ENCODE measurements at regions not wholly inside any gene's neighbourhood (a gene's known extent, or its start where the extent isn't known, plus 50 kb on each side); places are given as distances from the start of the nearest gene placed in this dataset.

DNA sequence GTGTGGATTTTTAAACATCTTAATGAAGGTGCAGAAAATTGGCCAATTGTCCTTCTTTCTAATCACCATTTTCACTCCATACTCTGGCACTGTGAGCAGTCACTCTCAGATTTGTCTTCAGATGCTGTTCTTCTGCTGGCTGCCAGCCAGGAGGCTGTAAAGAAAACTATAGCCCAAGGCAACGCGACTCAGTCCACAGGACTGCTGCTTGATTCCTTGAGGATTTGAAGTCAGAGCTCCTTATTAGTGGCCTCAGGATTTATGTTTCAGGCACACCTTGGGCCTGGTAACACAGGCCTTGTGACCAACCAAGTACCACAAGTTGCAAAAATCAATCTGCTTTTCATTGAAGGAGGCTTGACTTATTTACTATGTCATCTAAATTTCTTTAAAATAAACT is 342.6 kb downstream of the GPM6A start:
- Histone ChIP-seq H3K4me2 (no peak overlapping the region), H2AFZ (no peak overlapping the region; the same call in 1 of the 2 replicates), H3K27me3 (ENCODE audit: insufficient read depth) (no peaks in the 10 kb centered on the region), H3K27ac (ENCODE audit: low read depth) (no peak overlapping the region), H3K4me1 (ENCODE audit: insufficient read depth) (no peaks in the 10 kb centered on the region), H4K20me1 (replicated peaks; ENCODE audit: insufficient read depth) (no peaks in the 10 kb centered on the region), H3F3A (replicated peaks; ENCODE audit: low read depth) (no peaks in the 10 kb centered on the region), H3K9me2 (ENCODE audit: insufficient read depth) (no peaks in the 10 kb centered on the region), H3K4me3 (no peak overlapping the region), H3K79me2 (replicated peaks; ENCODE audit: insufficient read depth) (no peaks in the 10 kb centered on the region), H3K36me3 (ENCODE audit: insufficient read depth) (no peaks in the 10 kb centered on the region)
- H3K27ac Mint-ChIP-seq = no peak overlapping the region
- no peak for TF ChIP-seq EZH2phosphoT487 (IDR thresholded peaks at IDR 0.05; ENCODE audit: unreplicated experiment)
- TF ChIP-seq STAT1 (IDR thresholded peaks at IDR 0.05; ENCODE audit: unreplicated experiment) = no peak
- peaks cover 37% of the 10 kb centered on the region for H3K9me3 Mint-ChIP-seq
- H3K36me3 Mint-ChIP-seq (ENCODE audit: low read depth) = peaks cover 22% of the 10 kb centered on the region
- ATAC-seq (no peak), DNase-seq (ENCODE audit: low spot score) (no peak)
- H3K4me1 Mint-ChIP-seq = no peaks in the 10 kb centered on the region
- peaks cover 5% of the 10 kb centered on the region for H3K27me3 Mint-ChIP-seq (ENCODE audit: insufficient read depth, low read depth, poor library complexity)
- no peak overlapping the region for H3K4me3 Mint-ChIP-seq

DNA sequence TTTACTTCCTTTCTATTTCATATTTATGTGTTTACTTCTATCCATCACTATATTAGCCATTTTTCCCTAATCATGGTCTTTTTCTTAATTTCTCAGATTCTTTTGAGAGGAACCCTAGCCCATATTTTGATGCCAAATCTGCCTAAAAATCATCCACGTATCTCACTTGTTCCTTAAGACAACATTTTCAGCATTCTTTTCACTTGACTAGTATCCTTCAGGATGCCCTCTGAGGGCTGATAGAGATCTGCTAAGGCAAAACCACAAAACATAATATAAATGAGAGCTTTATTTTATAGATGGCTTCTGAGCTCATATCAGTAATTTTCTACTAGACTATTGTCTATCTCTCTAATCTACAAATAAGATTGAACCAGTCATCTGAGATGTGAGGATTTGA is 341.9 kb downstream of the GPM6A start:
- DNase-seq (ENCODE audit: low spot score) (no peak), ATAC-seq (no peak)
- Histone ChIP-seq H3K4me2 (no peak overlapping the region), H3K4me1 (ENCODE audit: insufficient read depth) (no peaks in the 10 kb centered on the region), H3K27me3 (ENCODE audit: insufficient read depth) (no peaks in the 10 kb centered on the region), H3K4me3 (no peak overlapping the region), H3K9me2 (ENCODE audit: insufficient read depth) (no peaks in the 10 kb centered on the region), H3F3A (replicated peaks; ENCODE audit: low read depth) (no peaks in the 10 kb centered on the region), H3K27ac (ENCODE audit: low read depth) (no peak overlapping the region), H3K36me3 (ENCODE audit: insufficient read depth) (no peaks in the 10 kb centered on the region), H4K20me1 (replicated peaks; ENCODE audit: insufficient read depth) (no peaks in the 10 kb centered on the region), H2AFZ (no peak overlapping the region), H3K79me2 (replicated peaks; ENCODE audit: insufficient read depth) (no peaks in the 10 kb centered on the region)
- Mint-ChIP-seq H3K9me3 (peaks cover 36% of the 10 kb centered on the region), H3K4me1 (no peaks in the 10 kb centered on the region), H3K4me3 (no peak overlapping the region), H3K27ac (no peak overlapping the region), H3K27me3 (ENCODE audit: insufficient read depth, low read depth, poor library complexity) (peaks cover 5% of the 10 kb centered on the region), H3K36me3 (ENCODE audit: low read depth) (peaks cover 21% of the 10 kb centered on the region)
- TF ChIP-seq, protein P1, sequence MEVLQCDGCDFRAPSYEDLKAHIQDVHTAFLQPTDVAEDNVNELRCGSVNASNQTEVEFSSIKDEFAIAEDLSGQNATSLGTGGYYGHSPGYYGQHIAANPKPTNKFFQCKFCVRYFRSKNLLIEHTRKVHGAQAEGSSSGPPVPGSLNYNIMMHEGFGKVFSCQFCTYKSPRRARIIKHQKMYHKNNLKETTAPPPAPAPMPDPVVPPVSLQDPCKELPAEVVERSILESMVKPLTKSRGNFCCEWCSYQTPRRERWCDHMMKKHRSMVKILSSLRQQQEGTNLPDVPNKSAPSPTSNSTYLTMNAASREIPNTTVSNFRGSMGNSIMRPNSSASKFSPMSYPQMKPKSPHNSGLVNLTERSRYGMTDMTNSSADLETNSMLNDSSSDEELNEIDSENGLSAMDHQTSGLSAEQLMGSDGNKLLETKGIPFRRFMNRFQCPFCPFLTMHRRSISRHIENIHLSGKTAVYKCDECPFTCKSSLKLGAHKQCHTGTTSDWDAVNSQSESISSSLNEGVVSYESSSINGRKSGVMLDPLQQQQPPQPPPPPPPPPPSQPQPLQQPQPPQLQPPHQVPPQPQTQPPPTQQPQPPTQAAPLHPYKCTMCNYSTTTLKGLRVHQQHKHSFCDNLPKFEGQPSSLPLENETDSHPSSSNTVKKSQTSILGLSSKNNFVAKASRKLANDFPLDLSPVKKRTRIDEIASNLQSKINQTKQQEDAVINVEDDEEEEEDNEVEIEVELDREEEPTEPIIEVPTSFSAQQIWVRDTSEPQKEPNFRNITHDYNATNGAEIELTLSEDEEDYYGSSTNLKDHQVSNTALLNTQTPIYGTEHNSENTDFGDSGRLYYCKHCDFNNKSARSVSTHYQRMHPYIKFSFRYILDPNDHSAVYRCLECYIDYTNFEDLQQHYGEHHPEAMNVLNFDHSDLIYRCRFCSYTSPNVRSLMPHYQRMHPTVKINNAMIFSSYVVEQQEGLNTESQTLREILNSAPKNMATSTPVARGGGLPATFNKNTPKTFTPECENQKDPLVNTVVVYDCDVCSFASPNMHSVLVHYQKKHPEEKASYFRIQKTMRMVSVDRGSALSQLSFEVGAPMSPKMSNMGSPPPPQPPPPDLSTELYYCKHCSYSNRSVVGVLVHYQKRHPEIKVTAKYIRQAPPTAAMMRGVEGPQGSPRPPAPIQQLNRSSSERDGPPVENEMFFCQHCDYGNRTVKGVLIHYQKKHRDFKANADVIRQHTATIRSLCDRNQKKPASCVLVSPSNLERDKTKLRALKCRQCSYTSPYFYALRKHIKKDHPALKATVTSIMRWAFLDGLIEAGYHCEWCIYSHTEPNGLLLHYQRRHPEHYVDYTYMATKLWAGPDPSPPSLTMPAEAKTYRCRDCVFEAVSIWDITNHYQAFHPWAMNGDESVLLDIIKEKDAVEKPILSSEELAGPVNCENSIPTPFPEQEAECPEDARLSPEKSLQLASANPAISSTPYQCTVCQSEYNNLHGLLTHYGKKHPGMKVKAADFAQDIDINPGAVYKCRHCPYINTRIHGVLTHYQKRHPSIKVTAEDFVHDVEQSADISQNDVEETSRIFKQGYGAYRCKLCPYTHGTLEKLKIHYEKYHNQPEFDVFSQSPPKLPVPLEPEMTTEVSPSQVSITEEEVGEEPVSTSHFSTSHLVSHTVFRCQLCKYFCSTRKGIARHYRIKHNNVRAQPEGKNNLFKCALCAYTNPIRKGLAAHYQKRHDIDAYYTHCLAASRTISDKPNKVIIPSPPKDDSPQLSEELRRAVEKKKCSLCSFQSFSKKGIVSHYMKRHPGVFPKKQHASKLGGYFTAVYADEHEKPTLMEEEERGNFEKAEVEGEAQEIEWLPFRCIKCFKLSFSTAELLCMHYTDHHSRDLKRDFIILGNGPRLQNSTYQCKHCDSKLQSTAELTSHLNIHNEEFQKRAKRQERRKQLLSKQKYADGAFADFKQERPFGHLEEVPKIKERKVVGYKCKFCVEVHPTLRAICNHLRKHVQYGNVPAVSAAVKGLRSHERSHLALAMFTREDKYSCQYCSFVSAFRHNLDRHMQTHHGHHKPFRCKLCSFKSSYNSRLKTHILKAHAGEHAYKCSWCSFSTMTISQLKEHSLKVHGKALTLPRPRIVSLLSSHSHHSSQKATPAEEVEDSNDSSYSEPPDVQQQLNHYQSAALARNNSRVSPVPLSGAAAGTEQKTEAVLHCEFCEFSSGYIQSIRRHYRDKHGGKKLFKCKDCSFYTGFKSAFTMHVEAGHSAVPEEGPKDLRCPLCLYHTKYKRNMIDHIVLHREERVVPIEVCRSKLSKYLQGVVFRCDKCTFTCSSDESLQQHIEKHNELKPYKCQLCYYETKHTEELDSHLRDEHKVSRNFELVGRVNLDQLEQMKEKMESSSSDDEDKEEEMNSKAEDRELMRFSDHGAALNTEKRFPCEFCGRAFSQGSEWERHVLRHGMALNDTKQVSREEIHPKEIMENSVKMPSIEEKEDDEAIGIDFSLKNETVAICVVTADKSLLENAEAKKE (CRISPR knock-in tag; IDR thresholded peaks at IDR 0.05) = no peak
- TF ChIP-seq, protein P2, sequence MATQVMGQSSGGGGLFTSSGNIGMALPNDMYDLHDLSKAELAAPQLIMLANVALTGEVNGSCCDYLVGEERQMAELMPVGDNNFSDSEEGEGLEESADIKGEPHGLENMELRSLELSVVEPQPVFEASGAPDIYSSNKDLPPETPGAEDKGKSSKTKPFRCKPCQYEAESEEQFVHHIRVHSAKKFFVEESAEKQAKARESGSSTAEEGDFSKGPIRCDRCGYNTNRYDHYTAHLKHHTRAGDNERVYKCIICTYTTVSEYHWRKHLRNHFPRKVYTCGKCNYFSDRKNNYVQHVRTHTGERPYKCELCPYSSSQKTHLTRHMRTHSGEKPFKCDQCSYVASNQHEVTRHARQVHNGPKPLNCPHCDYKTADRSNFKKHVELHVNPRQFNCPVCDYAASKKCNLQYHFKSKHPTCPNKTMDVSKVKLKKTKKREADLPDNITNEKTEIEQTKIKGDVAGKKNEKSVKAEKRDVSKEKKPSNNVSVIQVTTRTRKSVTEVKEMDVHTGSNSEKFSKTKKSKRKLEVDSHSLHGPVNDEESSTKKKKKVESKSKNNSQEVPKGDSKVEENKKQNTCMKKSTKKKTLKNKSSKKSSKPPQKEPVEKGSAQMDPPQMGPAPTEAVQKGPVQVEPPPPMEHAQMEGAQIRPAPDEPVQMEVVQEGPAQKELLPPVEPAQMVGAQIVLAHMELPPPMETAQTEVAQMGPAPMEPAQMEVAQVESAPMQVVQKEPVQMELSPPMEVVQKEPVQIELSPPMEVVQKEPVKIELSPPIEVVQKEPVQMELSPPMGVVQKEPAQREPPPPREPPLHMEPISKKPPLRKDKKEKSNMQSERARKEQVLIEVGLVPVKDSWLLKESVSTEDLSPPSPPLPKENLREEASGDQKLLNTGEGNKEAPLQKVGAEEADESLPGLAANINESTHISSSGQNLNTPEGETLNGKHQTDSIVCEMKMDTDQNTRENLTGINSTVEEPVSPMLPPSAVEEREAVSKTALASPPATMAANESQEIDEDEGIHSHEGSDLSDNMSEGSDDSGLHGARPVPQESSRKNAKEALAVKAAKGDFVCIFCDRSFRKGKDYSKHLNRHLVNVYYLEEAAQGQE (IDR thresholded peaks at IDR 0.05; ENCODE audit: unreplicated experiment) = no peak
- TF ChIP-seq, protein P3, sequence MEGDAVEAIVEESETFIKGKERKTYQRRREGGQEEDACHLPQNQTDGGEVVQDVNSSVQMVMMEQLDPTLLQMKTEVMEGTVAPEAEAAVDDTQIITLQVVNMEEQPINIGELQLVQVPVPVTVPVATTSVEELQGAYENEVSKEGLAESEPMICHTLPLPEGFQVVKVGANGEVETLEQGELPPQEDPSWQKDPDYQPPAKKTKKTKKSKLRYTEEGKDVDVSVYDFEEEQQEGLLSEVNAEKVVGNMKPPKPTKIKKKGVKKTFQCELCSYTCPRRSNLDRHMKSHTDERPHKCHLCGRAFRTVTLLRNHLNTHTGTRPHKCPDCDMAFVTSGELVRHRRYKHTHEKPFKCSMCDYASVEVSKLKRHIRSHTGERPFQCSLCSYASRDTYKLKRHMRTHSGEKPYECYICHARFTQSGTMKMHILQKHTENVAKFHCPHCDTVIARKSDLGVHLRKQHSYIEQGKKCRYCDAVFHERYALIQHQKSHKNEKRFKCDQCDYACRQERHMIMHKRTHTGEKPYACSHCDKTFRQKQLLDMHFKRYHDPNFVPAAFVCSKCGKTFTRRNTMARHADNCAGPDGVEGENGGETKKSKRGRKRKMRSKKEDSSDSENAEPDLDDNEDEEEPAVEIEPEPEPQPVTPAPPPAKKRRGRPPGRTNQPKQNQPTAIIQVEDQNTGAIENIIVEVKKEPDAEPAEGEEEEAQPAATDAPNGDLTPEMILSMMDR (conservative IDR thresholded peaks at IDR 0.05; ENCODE audit: low read depth in 2 of 2) = no peak
- TF ChIP-seq, protein P4, sequence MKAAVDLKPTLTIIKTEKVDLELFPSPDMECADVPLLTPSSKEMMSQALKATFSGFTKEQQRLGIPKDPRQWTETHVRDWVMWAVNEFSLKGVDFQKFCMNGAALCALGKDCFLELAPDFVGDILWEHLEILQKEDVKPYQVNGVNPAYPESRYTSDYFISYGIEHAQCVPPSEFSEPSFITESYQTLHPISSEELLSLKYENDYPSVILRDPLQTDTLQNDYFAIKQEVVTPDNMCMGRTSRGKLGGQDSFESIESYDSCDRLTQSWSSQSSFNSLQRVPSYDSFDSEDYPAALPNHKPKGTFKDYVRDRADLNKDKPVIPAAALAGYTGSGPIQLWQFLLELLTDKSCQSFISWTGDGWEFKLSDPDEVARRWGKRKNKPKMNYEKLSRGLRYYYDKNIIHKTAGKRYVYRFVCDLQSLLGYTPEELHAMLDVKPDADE (IDR thresholded peaks at IDR 0.05) = no peak
- TF ChIP-seq CREB1 (CRISPR knock-in tag; IDR thresholded peaks at IDR 0.05; ENCODE audit: low read depth) = no peak
- no peak for TF ChIP-seq ZNF331 (CRISPR knock-in tag; IDR thresholded peaks at IDR 0.05; ENCODE audit: low read depth)
- TF ChIP-seq ZNF114 (CRISPR knock-in tag; IDR thresholded peaks at IDR 0.05) = no peak
- no peak for TF ChIP-seq EZH2phosphoT487 (IDR thresholded peaks at IDR 0.05; ENCODE audit: unreplicated experiment)
- TF ChIP-seq STAT1 (IDR thresholded peaks at IDR 0.05; ENCODE audit: unreplicated experiment) = no peak
- no peak for TF ChIP-seq POLR2AphosphoS5 (IDR thresholded peaks at IDR 0.05; ENCODE audit: low read depth)

Measured in GM23338 (cell line).